ENCODE measurements at regions not wholly inside any gene's neighbourhood (a gene's known extent, or its start where the extent isn't known, plus 50 kb on each side); places are given as distances from the start of the nearest gene placed in this dataset.

DNA sequence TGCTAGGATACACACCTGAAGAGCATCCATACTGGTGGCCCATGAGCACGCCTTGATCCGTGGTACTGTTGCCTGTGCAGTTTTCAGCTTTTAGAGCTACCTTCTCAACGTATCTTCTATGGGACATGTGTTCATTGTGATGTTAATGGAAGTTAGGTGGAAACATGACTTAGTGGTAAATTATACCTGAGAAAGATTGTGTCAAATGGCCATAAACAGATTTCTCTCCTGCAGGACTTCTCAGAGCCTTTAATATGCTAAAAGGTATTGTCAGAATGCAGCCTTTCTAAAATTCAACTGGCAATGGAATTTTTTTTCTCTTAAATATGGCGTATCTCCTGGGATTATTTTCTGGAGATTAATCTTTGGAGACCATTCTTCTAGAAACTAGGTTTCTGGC is 148.5 kb downstream of the CDC5L start:
- no peak overlapping the region for H2BK15ac ChIP-seq (ENCODE audit: low read depth, low read length)
- no peak overlapping the region for H3K4ac ChIP-seq (ENCODE audit: low read depth, low read length)
- no peak overlapping the region for H3K9ac ChIP-seq (ENCODE audit: extremely low read depth, insufficient read length, low read length)
- no peak overlapping the region for H2AFZ ChIP-seq (ENCODE audit: low read length)
- H3K79me1 ChIP-seq (ENCODE audit: insufficient read depth, low read depth, low read length, poor library complexity, severe bottlenecking): no peaks in the 10 kb centered on the region
- peaks cover 4% of the 10 kb centered on the region for H3K27me3 Mint-ChIP-seq (ENCODE audit: low read depth)
- no peaks in the 10 kb centered on the region for H4K20me1 ChIP-seq (ENCODE audit: control insufficient read depth, insufficient read depth, insufficient read length)
- no peaks in the 10 kb centered on the region for H3K79me2 ChIP-seq (ENCODE audit: insufficient read depth, low read length)
- H3K56ac ChIP-seq (ENCODE audit: insufficient read length, low read depth, low read length): no peak overlapping the region
- no peaks in the 10 kb centered on the region for H3K23me2 ChIP-seq (ENCODE audit: insufficient read length, low read depth, low read length, poor library complexity, severe bottlenecking)
- no peaks in the 10 kb centered on the region for H3K9me3 ChIP-seq (ENCODE audit: control insufficient read depth, low read depth, low read length)
- H3K27ac Mint-ChIP-seq: no peak overlapping the region; a peak in 1 of 7 replicates
- no peak overlapping the region for H4K8ac ChIP-seq (replicated peaks; ENCODE audit: insufficient read length, low read depth, low read length)
- no peak overlapping the region for H2BK12ac ChIP-seq (ENCODE audit: insufficient read length, low read depth, low read length)
- no peak for DNase-seq
- H3K4me3 Mint-ChIP-seq: no peak overlapping the region
- no peak overlapping the region for H3K18ac ChIP-seq (ENCODE audit: insufficient read length, low read depth, low read length)
- H3K14ac ChIP-seq (ENCODE audit: insufficient read depth, low read length): no peak overlapping the region
- peaks cover 0 to 6% (median 4%) of the 10 kb centered on the region in 3 experiments; a peak in 4 of 7 replicates for H3K36me3 Mint-ChIP-seq (ENCODE audit: insufficient read depth in 1 of 3, low read depth in 3 of 3)
- H2BK20ac ChIP-seq (ENCODE audit: low read depth, low read length, poor library complexity, severe bottlenecking): no peak overlapping the region
- TF ChIP-seq, protein P1, sequence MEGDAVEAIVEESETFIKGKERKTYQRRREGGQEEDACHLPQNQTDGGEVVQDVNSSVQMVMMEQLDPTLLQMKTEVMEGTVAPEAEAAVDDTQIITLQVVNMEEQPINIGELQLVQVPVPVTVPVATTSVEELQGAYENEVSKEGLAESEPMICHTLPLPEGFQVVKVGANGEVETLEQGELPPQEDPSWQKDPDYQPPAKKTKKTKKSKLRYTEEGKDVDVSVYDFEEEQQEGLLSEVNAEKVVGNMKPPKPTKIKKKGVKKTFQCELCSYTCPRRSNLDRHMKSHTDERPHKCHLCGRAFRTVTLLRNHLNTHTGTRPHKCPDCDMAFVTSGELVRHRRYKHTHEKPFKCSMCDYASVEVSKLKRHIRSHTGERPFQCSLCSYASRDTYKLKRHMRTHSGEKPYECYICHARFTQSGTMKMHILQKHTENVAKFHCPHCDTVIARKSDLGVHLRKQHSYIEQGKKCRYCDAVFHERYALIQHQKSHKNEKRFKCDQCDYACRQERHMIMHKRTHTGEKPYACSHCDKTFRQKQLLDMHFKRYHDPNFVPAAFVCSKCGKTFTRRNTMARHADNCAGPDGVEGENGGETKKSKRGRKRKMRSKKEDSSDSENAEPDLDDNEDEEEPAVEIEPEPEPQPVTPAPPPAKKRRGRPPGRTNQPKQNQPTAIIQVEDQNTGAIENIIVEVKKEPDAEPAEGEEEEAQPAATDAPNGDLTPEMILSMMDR (conservative IDR thresholded peaks at IDR 0.05): no peak
- H2AK5ac ChIP-seq (ENCODE audit: insufficient read length, low read length): no peak overlapping the region
- H4K91ac ChIP-seq (ENCODE audit: insufficient read length, low read depth, low read length): no peak overlapping the region
- H3K27ac ChIP-seq (ENCODE audit: insufficient read length, low read depth, low read length): no peak overlapping the region
- H2BK120ac ChIP-seq (ENCODE audit: low read depth, low read length, poor library complexity, severe bottlenecking): no peak overlapping the region
- H3K4me1 Mint-ChIP-seq: peaks cover 7 to 16% of the 10 kb centered on the region in 2 experiments
- no peaks in the 10 kb centered on the region for H3K4me1 ChIP-seq (ENCODE audit: insufficient read depth, low read length)
- no peak overlapping the region for H4K5ac ChIP-seq (ENCODE audit: insufficient read length, low read depth, low read length)
- H2BK5ac ChIP-seq (ENCODE audit: insufficient read length, low read length): no peak overlapping the region
- no CpG with 5 or more reads among the region's 4 CpGs for WGBS (ENCODE audit: extremely low coverage, insufficient read length, low lambda C conversion rate)
- H3K4me2 ChIP-seq (ENCODE audit: insufficient read depth, insufficient read length, low read length): no peak overlapping the region
- no peak overlapping the region for H3K23ac ChIP-seq (ENCODE audit: insufficient read length, low read depth, low read length)
- H3T11ph ChIP-seq (ENCODE audit: low read length): no peak overlapping the region
- H3K9me3 Mint-ChIP-seq: peaks cover 2 to 6% of the 10 kb centered on the region in 2 experiments; a peak in 2 of 5 replicates
- H3K27me3 ChIP-seq (ENCODE audit: insufficient read depth, low read length): no peaks in the 10 kb centered on the region

All from H9 (cell line).